SH-SY5Y (cell line): ENCODE measurements at regions not wholly inside any gene's neighbourhood (a gene's known extent, or its start where the extent isn't known, plus 50 kb on each side); places are given as distances from the start of the nearest gene placed in this dataset.

Source experiments
- GATA2 ChIP-seq: IDR thresholded peaks from 2 replicates; pipeline ENCODE4 v1.6.1; 2011; ENCODE audit warnings: mild to moderate bottlenecking, low read depth, low read length
- GATA3 ChIP-seq: IDR thresholded peaks from 2 replicates; pipeline ENCODE4 v1.6.1; 2011; ENCODE audit warnings: low read depth, mild to moderate bottlenecking, low read length, moderate library complexity

DNA sequence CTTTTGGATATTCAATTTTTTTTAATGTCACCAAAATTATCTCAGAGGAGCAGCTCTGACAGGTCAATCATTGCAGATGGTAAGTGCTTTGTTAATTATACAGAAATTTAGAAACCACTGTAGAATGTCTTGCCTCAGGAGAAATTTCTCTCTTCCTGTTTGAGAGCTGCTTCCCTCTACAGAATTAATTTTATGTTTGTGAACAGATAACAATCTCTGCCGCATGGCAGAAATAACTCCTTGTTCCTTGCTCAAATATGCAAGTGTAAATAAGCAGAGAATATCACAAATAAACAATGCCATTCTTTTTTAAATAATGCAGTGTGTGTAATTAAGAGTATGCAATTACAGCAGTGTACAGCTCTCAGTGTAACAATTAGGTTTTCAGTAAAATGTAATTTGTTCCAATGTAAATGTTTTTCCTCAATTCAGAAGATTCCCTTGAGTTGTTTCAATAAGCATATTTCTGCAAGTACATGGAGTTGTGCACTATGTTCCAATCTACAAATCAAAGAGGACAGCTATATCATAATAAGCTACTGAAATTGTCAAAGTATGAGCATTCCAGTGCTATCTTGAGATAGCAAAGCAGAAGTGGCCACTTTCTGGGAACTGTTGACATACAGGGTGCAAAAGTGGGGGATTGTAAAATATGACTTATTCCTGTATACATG is 1012.8 kb downstream of the MAT2B start:
- peak; percentile 83 for TF ChIP-seq GATA2
- TF ChIP-seq GATA3 = peak; percentile 88
